Kidney (tissue), 13 donors: ENCODE measurements at regions not wholly inside any gene's neighbourhood (a gene's known extent, or its start where the extent isn't known, plus 50 kb on each side); places are given as distances from the start of the nearest gene placed in this dataset.

Experiments
- DNase-seq, 5 donors: peaks; one replicate each; pipeline ENCODE4 v3.0.0-alpha.2; 2013 to 2020
- FAIRE-seq: peaks from 2 replicates; lab custom pipeline; 2012; peaks lifted over from hg19 to GRCh38; lab: Jason Lieb, UNC
- H3K27ac ChIP-seq, 2 donors: one replicate each; pipeline ENCODE4 v1.7.0; 2013; ENCODE audit warnings: low read depth in 2 of 2, low read length in 2 of 2, inconsistent platforms in 1 of 2
- H3K27me3 ChIP-seq: one replicate; pipeline ENCODE4 v1.7.1; 2013; ENCODE audit warnings: low read length, inconsistent platforms; ENCODE audit not compliant: control insufficient read depth, insufficient read depth
- H3K36me3 ChIP-seq, 3 donors: one replicate each; pipeline versions ENCODE4 v1.7.0 to v1.7.1; 2013; ENCODE audit warnings: low read length in 3 of 3, control low read depth in 1 of 3, inconsistent platforms in 1 of 3; ENCODE audit not compliant: insufficient read depth in 3 of 3, control insufficient read depth in 2 of 3
- H3K4me1 ChIP-seq, 3 donors: one replicate each; pipeline versions ENCODE4 v1.7.0 to v1.7.1; 2013; ENCODE audit warnings: low read length in 3 of 3, inconsistent platforms in 1 of 3, low read depth in 1 of 3; ENCODE audit not compliant: control insufficient read depth in 2 of 3, insufficient read depth in 2 of 3
- H3K4me3 ChIP-seq, 3 donors: one replicate each; pipeline versions ENCODE4 v1.7.0 to v1.8.1; 2013; ENCODE audit warnings: low read length in 3 of 3, control low read depth in 1 of 3, inconsistent platforms in 1 of 3
- H3K9ac ChIP-seq, 3 donors: one replicate each; pipeline versions ENCODE4 v1.7.0 to v1.7.1; 2013; ENCODE audit warnings: low read length in 3 of 3, control low read depth in 1 of 3, inconsistent platforms in 1 of 3
- H3K9me3 ChIP-seq, 3 donors: one replicate each; pipeline versions ENCODE4 v1.7.0 to v1.7.1; 2013; ENCODE audit warnings: low read length in 3 of 3, control low read depth in 1 of 3, inconsistent platforms in 1 of 3; ENCODE audit not compliant: control insufficient read depth in 2 of 3, insufficient read depth in 1 of 3
- CTCF ChIP-seq: IDR thresholded peaks from 3 replicates; pipeline ENCODE4 v1.5.1; 2012; ENCODE audit warnings: mild to moderate bottlenecking, moderate library complexity, borderline replicate concordance; ENCODE audit not compliant: insufficient read depth; ENCODE audit errors: extremely low read depth
- intact Hi-C: fragments of 100-400 bp; cut with DNase I; formaldehyde crosslinking; loops from one replicate; pipeline ENCODE4 v1.11.1; 2022
- donor health status: control.
- donor health status: control.
- donor health status: control.
- donor health status: control.
- donor health status: control.
- donor health status: DM: yes; HTN: yes; CAD: no.
- donor health status: Normal renal cell carcinoma (clear cell type).

GRCh38 chr17:77615703-77616253 is 342.7 kb upstream of the TNRC6C start:
- Histone ChIP-seq H3K9me3 (no peaks in the 10 kb centered on the region), H3K27me3 (no peaks in the 10 kb centered on the region), H3K4me3 (no peak overlapping the region), H3K27ac (no peak overlapping the region), H3K36me3 (no peaks in the 10 kb centered on the region), H3K9ac (no peak overlapping the region), H3K4me1 (no peaks in the 10 kb centered on the region)
- intact Hi-C loops: no loop called here
- no peak for TF ChIP-seq CTCF
- DNase-seq: no peak
- FAIRE-seq: no peak

GRCh38 chr17:77616254-77616731 is 342.2 kb upstream of the TNRC6C start:
- FAIRE-seq: no peak
- no peak overlapping the region for H3K9ac ChIP-seq
- intact Hi-C loops: no loop called here
- DNase-seq: no peak
- TF ChIP-seq CTCF: no peak
- H3K9me3 ChIP-seq: no peaks in the 10 kb centered on the region
- no peak overlapping the region for H3K27ac ChIP-seq
- no peak overlapping the region for H3K4me3 ChIP-seq
- H3K36me3 ChIP-seq: no peaks in the 10 kb centered on the region
- no peaks in the 10 kb centered on the region for H3K27me3 ChIP-seq
- no peaks in the 10 kb centered on the region for H3K4me1 ChIP-seq

- Histone ChIP-seq H3K9me3 (no peaks in the 10 kb centered on the region), H3K9ac (no peak overlapping the region), H3K4me3 (no peak overlapping the region), H3K27me3 (no peaks in the 10 kb centered on the region), H3K4me1 (no peaks in the 10 kb centered on the region), H3K36me3 (no peaks in the 10 kb centered on the region), H3K27ac (no peak overlapping the region)
- TF ChIP-seq CTCF: no peak
- FAIRE-seq: no peak
- no peak for DNase-seq
- intact Hi-C loops: no loop called here
Measured at GRCh38 chr17:77617516-77617915, 341.0 kb upstream of the TNRC6C start.

GRCh38 chr17:77618173-77618572 is 340.3 kb upstream of the TNRC6C start:
- H3K27me3 ChIP-seq: no peaks in the 10 kb centered on the region
- no peak for FAIRE-seq
- H3K9ac ChIP-seq: no peak overlapping the region
- TF ChIP-seq CTCF: no peak
- no peaks in the 10 kb centered on the region for H3K9me3 ChIP-seq
- H3K36me3 ChIP-seq: no peaks in the 10 kb centered on the region
- H3K4me3 ChIP-seq: no peak overlapping the region
- no peaks in the 10 kb centered on the region for H3K4me1 ChIP-seq
- intact Hi-C loops: no loop called here
- H3K27ac ChIP-seq: no peak overlapping the region
- no peak for DNase-seq
